C4-2B (cell line): ENCODE measurements at regions not wholly inside any gene's neighbourhood (a gene's known extent, or its start where the extent isn't known, plus 50 kb on each side); places are given as distances from the start of the nearest gene placed in this dataset.
"Not testable (repeated sequence)": the region's sequence is repeated elsewhere in the genome, so short reads cannot be mapped to it uniquely, and the experiment has no call there.

Experiments used
- CTCF ChIP-seq: fragments of 450-650 bp; conservative IDR thresholded peaks from 2 replicates; pipeline ENCODE4 v1.5.1; 2017; ENCODE audit warnings: mild to moderate bottlenecking
- ZFX ChIP-seq: fragments of 450-650 bp; IDR thresholded peaks from 2 replicates; pipeline ENCODE4 v1.6.1; 2017

- TF ChIP-seq CTCF, ZFX: not testable (repeated sequence)
These were observed 131.8 kb downstream of the NPIPA8 start for GRCh38 chr16:18204786-18205185.
